Mammary epithelial cell (primary cell): ENCODE measurements at regions not wholly inside any gene's neighbourhood (a gene's known extent, or its start where the extent isn't known, plus 50 kb on each side); places are given as distances from the start of the nearest gene placed in this dataset.

Experiments
- CTCF ChIP-seq, 2 donors: IDR thresholded peaks in 1 of 2; conservative IDR thresholded peaks in 1 of 2; 2 replicates each; pipeline ENCODE4 v1.5.1; 2011 to 2012; ENCODE audit warnings: inconsistent platforms in 2 of 2, low read length in 2 of 2, mild to moderate bottlenecking in 2 of 2, control low read depth in 1 of 2, low read depth in 1 of 2; ENCODE audit not compliant: insufficient read depth in 1 of 2; ENCODE audit errors: extremely low read depth in 1 of 2
- EZH2 ChIP-seq: IDR thresholded peaks from 2 replicates; pipeline ENCODE4 v1.6.1; 2012; ENCODE audit warnings: low read length, inconsistent platforms, borderline replicate concordance

GRCh38 chr1:182253319-182253860 is 138.2 kb downstream of the GLUL start:
- TF ChIP-seq CTCF (conservative IDR thresholded peaks at IDR 0.05 in 1 of 2, IDR thresholded peaks at IDR 0.05 in 1 of 2; ENCODE audit: extremely low read depth in 1 of 2, insufficient read depth in 1 of 2, low read depth in 1 of 2, low read length in 2 of 2) = no peak
- no peak for TF ChIP-seq EZH2
